Liver (tissue), 3 donors: ENCODE measurements at regions not wholly inside any gene's neighbourhood (a gene's known extent, or its start where the extent isn't known, plus 50 kb on each side); places are given as distances from the start of the nearest gene placed in this dataset.

ENCODE experiments used
- CTCF ChIP-seq: fragments of 150-350 bp; IDR thresholded peaks from 2 replicates; pipeline ENCODE4 v1.5.1; 2017; ENCODE audit warnings: improper control_type of control experiment, low read depth, low read length; ENCODE audit not compliant: missing input control
- RAD21 ChIP-seq, 2 donors: IDR thresholded peaks; 2 replicates each; pipeline ENCODE4 v1.6.1; 2016; ENCODE audit warnings: antibody characterized with exemption in 2 of 2, mild to moderate bottlenecking in 2 of 2
- donor health status: healthy.
- donor health status: healthy.

- no peak for TF ChIP-seq RAD21 (IDR thresholded peaks at IDR 0.05)
- no peak for TF ChIP-seq CTCF
These were observed 274.4 kb downstream of the TDRD3 start for GRCh38 chr13:60671386-60671785.
